Neural cell (in vitro differentiated cells): ENCODE measurements at regions not wholly inside any gene's neighbourhood (a gene's known extent, or its start where the extent isn't known, plus 50 kb on each side); places are given as distances from the start of the nearest gene placed in this dataset.

Source experiments
- H2AFZ ChIP-seq: fragments of 200-600, 300-800 bp; sonication (generic), shearing (Covaris generic); 2 replicates; pipeline ENCODE4 v1.6.0; 2014; ENCODE audit warnings: low read depth, mild to moderate bottlenecking, antibody characterized with exemption, low read length, moderate library complexity
- H3F3A ChIP-seq: fragments of 200-600 bp; shearing (Covaris generic); 2 replicates; pipeline ENCODE4 v1.6.1; 2016; ENCODE audit warnings: mild to moderate bottlenecking, moderate library complexity, mixed read lengths, antibody characterized with exemption, low read length; ENCODE audit not compliant: insufficient read depth, poor library complexity, severe bottlenecking
- H3K27ac ChIP-seq: fragments of 200-600, 300-800 bp; sonication (generic), shearing (Covaris generic); 2 replicates; pipeline ENCODE4 v1.5.1; 2014; ENCODE audit warnings: mild to moderate bottlenecking, low read length, moderate library complexity
- H3K27me3 ChIP-seq: fragments of 300-800, 200-600 bp; sonication (generic), shearing (Covaris generic); 2 replicates; pipeline ENCODE4 v1.6.0; 2014; ENCODE audit warnings: mild to moderate bottlenecking, low read depth, low read length, moderate library complexity; ENCODE audit not compliant: insufficient read depth
- H3K36me3 ChIP-seq: fragments of 300-800, 200-600 bp; sonication (generic), shearing (Covaris generic); 2 replicates; pipeline ENCODE4 v1.5.1; 2014; ENCODE audit warnings: mild to moderate bottlenecking, antibody characterized with exemption, low read length, moderate library complexity; ENCODE audit not compliant: insufficient read depth
- H3K4me2 ChIP-seq: fragments of 300-800, 200-600 bp; sonication (generic), shearing (Covaris generic); 2 replicates; pipeline ENCODE4 v1.6.0; 2014; ENCODE audit warnings: mild to moderate bottlenecking, low read length
- H3K4me3 ChIP-seq: fragments of 300-800, 200-600 bp; sonication (generic), shearing (Covaris generic); 2 replicates; pipeline ENCODE4 v1.5.1; 2014; ENCODE audit warnings: mild to moderate bottlenecking, low read length, moderate library complexity
- H3K79me2 ChIP-seq: fragments of 200-600 bp; shearing (Covaris generic); replicated peaks from 2 replicates; pipeline ENCODE4 v1.6.0; 2014; ENCODE audit warnings: mild to moderate bottlenecking, low read length, moderate library complexity; ENCODE audit not compliant: insufficient read depth
- H3K9ac ChIP-seq: fragments of 300-800, 200-600 bp; sonication (generic), shearing (Covaris generic); 2 replicates; pipeline ENCODE4 v1.6.1; 2016; ENCODE audit warnings: mild to moderate bottlenecking, low read length, mixed read lengths
- H3K9me2 ChIP-seq: fragments of 200-600 bp; shearing (Covaris generic); 2 replicates; pipeline ENCODE4 v1.6.1; 2016; ENCODE audit warnings: mild to moderate bottlenecking, low read length, mixed read lengths; ENCODE audit not compliant: insufficient read depth
- H3K9me3 ChIP-seq: fragments of 200-600, 300-800 bp; sonication (generic), shearing (Covaris generic); 2 replicates; pipeline ENCODE4 v1.6.1; 2016; ENCODE audit warnings: mild to moderate bottlenecking, mixed run types, low read length, moderate library complexity, mixed read lengths
- H4K20me1 ChIP-seq: fragments of 200-600 bp; shearing (Covaris generic); 2 replicates; pipeline ENCODE4 v1.6.1; 2016; ENCODE audit warnings: mild to moderate bottlenecking, mixed run types; ENCODE audit not compliant: insufficient read depth
- CTCF ChIP-seq: fragments of 450-650 bp; IDR thresholded peaks from 2 replicates; pipeline ENCODE4 v1.5.1; 2014; ENCODE audit warnings: antibody characterized with exemption, mild to moderate bottlenecking, moderate library complexity; ENCODE audit not compliant: poor library complexity, severe bottlenecking
- EP300 ChIP-seq: fragments of 450-650 bp; conservative IDR thresholded peaks from 2 replicates; pipeline ENCODE4 v1.6.1; 2014; ENCODE audit warnings: antibody characterized with exemption, mild to moderate bottlenecking, moderate library complexity; ENCODE audit not compliant: poor library complexity, severe bottlenecking
- EZH2 ChIP-seq: fragments of 200-600, 300-800 bp; shearing (Covaris generic), sonication (generic); IDR thresholded peaks from 2 replicates; pipeline ENCODE4 v1.6.1; 2014; ENCODE audit warnings: antibody characterized with exemption, low read length, borderline replicate concordance, mild to moderate bottlenecking; ENCODE audit not compliant: insufficient read depth, poor library complexity, severe bottlenecking
- MXI1 ChIP-seq: fragments of 450-650 bp; conservative IDR thresholded peaks from 2 replicates; pipeline ENCODE4 v1.6.1; 2014; ENCODE audit warnings: antibody characterized with exemption, mild to moderate bottlenecking; ENCODE audit not compliant: poor library complexity, severe bottlenecking
- POLR2AphosphoS5 ChIP-seq: IDR thresholded peaks from 2 replicates; pipeline ENCODE4 v1.6.1; 2012
- RAD21 ChIP-seq: fragments of 450-650 bp; conservative IDR thresholded peaks from 2 replicates; pipeline ENCODE4 v1.6.1; 2014; ENCODE audit warnings: antibody characterized with exemption, mild to moderate bottlenecking, moderate library complexity
- REST ChIP-seq: IDR thresholded peaks from 2 replicates; pipeline ENCODE4 v1.6.1; 2012; ENCODE audit warnings: borderline replicate concordance
- SMC3 ChIP-seq: fragments of 450-650 bp; conservative IDR thresholded peaks from 2 replicates; pipeline ENCODE4 v1.6.1; 2014; ENCODE audit warnings: antibody characterized with exemption, mild to moderate bottlenecking, moderate library complexity; ENCODE audit not compliant: poor library complexity
- TAF1 ChIP-seq: IDR thresholded peaks from 2 replicates; pipeline ENCODE4 v1.6.1; 2012; ENCODE audit warnings: low read depth

DNA sequence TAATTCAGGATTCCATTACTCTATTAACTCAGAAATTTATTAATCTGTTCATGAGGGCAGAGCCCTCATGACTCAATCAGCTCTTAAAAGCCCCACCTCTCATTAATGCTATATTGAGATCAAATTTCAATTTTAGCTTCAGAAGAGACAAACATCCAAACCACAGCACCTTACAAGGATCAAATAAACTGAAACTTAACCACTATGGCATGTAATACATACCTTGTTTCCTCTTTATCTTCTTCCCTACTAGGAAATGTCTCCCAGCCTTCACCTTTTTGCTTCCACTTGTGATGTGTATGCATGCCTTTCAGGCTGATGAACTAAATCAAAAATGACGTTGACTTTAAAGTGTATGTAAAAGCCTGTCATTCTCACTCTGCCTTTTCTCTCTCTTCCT lies 2121.3 kb downstream of the NCAM2 start:
- Histone ChIP-seq H2AFZ (no peak overlapping the region), H3K27me3 (no peaks in the 10 kb centered on the region), H3K79me2 (no peaks in the 10 kb centered on the region), H3K9ac (no peak overlapping the region), H3K4me2 (no peak overlapping the region), H3K36me3 (no peaks in the 10 kb centered on the region), H3K4me3 (no peak overlapping the region), H4K20me1 (no peaks in the 10 kb centered on the region), H3K9me2 (no peaks in the 10 kb centered on the region), H3K9me3 (no peaks in the 10 kb centered on the region), H3F3A (no peaks in the 10 kb centered on the region), H3K27ac (no peak overlapping the region)
- no peak for TF ChIP-seq RAD21
- TF ChIP-seq REST = no peak
- TF ChIP-seq CTCF = no peak
- no peak for TF ChIP-seq TAF1
- TF ChIP-seq EZH2 = no peak
- TF ChIP-seq POLR2AphosphoS5 = no peak
- TF ChIP-seq EP300 = no peak
- TF ChIP-seq SMC3 = no peak
- TF ChIP-seq MXI1 = no peak

DNA sequence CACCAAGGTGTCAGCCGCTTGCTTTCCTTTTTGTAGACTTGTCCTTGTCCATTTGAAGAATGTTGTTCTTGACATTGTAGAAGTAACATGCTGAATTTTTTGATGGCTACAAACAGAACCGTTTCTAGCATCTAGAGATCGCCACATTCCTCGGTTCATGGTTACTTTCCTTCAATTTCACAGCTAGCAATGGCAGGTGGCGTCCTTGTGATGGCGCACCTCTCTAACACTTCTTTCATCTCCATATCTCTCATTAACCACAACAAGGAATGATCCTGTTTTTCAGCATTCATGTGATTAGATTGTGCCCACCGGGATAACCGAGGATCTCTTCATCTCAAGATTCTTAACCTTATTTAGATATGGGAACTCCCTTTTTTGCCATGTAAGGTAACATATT lies 2129.8 kb downstream of the NCAM2 start:
- Histone ChIP-seq H3K79me2 (no peaks in the 10 kb centered on the region), H3K27ac (no peak overlapping the region), H3K4me3 (no peak overlapping the region), H3K9me3 (no peaks in the 10 kb centered on the region), H2AFZ (no peak overlapping the region), H3K27me3 (no peaks in the 10 kb centered on the region), H3K9me2 (no peaks in the 10 kb centered on the region), H3F3A (no peaks in the 10 kb centered on the region), H3K9ac (no peak overlapping the region), H3K4me2 (no peak overlapping the region), H3K36me3 (no peaks in the 10 kb centered on the region), H4K20me1 (no peaks in the 10 kb centered on the region)
- TF ChIP-seq MXI1 = no peak
- no peak for TF ChIP-seq EZH2
- no peak for TF ChIP-seq EP300
- TF ChIP-seq TAF1 = no peak
- TF ChIP-seq RAD21 = no peak
- TF ChIP-seq POLR2AphosphoS5 = no peak
- TF ChIP-seq SMC3 = no peak
- no peak for TF ChIP-seq REST
- no peak for TF ChIP-seq CTCF
